HK-2 (cell line): ENCODE measurements at regions not wholly inside any gene's neighbourhood (a gene's known extent, or its start where the extent isn't known, plus 50 kb on each side); places are given as distances from the start of the nearest gene placed in this dataset.

Experiments used
- DNase-seq: peaks from one replicate; pipeline ENCODE4 v3.0.0-alpha.2; 2018; ENCODE audit not compliant: unreplicated experiment

DNA sequence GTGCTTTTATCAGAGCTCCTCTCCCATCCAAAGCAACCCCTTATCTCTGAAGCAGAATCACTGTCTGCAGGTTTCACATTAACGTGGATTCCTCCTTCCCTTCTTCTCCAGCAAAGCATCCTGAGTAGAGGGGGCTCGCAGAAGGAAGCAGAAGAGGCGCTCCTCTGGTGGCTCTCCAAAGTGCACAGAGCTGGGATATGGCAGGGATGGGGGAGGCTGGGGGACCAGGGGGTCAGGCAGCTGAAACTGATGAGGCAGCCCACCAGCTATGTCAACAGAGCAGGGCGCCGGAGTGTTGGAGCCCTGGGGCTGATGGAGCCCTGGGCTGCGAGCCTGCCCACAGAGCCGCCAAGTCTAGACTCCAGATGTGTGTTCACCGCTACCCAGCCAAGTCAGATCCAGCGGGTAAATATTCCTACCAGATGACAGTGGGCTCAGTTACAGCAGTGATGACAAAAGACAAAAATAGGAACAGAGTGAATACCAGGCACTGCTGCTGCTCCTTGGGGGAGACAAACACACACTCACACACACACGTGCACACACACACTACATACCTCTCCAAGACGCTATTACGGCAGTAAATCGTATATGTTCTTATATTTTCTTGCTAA lies 678.3 kb upstream of the ID2 start:
- DNase-seq: no peak

DNA sequence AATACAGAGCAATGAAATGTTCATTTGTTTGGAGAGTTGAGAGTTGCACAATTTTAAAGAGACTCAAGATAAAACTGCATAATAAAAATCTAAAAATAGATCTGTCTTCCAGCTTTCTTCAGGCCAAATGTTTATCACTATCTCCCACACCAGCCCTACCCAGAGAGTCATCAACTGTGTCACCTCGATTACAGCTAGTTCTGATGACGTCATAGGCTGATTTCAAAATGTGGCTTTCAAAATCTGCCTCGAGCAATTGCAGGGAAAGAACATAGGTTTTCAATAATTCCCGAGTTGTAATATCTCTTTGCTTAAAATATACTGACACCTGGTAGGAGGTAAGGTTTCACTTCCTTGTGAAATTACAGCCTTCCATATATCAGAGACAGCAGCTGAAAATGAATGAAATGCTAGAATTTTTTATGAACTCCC lies 677.6 kb upstream of the ID2 start:
- no peak for DNase-seq

DNA sequence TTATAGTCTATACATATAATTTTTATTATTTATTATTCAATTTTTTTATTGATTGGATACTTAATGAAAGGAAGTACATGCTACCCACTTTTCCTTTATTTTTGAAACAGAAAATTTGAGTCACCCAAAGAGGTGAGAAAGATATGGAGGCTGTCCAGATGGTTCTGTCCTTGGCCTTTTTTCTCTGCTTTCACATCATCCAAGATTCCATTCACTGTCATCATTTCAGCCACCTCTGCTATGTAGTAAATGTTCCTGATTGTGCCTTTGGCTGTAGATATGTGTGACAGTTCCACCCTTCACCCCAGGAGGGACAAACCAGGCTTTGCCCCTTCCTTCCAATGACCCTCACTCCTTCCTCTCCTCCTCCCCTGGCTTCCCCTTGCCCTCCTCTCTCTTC lies 675.7 kb upstream of the ID2 start:
- DNase-seq: no peak

DNA sequence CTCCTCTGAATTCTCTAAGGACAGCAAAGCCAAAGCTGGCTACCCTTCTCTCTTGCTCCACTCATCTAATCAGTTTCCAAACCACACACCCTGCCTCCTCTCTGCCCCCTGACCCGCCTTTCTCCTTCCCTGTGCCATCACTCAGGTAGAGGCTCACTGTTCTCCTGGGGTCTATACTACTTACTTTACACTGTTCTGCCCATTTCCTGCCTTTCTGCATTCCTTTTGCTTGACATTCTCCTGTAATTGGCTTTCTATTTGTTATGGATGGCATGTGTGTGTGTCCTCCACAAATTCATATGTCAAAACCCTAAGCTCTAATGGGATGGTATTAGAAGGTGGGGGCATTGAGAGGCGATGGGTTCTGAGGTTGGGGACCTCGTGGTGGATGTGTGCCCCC lies 675.2 kb upstream of the ID2 start:
- no peak for DNase-seq

DNA sequence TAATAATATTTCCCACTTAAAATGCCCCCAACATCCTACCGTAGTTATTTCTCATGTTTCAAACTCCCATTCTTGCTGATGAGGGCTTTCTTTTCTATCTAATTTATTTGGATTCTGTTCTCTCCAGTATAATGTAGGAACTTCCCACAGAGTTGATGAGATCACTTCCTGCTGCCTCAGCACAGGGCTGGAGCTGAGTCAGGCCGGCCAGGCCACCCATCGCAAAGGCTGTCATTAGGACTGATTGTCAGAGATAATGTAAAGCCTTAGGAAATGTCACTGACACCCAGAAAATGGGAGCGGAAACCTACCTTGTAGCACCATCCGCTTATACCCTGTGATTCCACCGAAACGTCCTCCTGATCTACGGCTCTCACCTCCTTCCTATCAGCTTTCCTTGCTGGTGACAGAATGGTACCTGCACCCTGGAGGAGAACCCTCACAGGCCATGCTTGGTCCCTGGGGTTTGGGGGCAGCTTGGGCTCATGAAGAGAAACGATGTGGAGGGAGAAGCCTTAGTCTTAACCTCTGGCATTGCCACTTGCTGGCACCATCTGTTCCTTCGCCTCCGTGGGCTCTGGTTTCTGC lies 672.8 kb upstream of the ID2 start:
- DNase-seq: no peak

DNA sequence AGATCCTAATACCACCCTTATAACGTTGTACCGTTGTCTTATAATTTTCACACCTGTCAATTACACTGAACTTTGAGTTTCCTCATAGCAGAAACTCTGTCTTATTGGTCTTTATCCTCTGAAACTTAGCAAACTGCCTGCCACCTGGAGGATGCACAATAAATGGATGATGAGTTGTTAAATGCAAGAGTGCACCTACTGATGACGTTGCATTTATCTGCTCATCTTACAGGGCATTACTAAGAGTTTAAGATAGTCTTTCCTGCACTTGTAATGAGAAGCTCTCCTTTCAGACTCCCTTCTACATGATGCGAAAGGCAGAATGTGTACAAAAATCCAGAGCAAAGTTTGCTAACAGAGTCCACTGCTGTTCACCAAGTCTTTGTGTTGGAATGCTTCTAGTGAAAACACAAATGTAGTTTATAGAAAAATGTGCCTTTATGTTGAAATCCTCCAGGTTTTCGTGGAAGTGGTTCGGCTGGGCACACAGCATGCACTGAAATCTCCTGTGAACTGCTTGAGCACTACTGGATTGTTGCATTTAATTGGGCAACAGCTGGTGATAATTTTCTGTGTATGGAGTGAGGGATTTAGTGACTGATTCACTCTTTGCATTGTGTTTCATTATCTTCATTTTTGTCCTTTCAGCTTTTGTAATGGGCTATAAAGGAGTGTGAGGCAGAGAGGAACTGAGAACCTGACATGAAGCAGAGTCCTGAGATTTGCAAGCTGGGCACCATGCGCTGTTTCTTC lies 665.8 kb upstream of the ID2 start:
- no peak for DNase-seq

DNA sequence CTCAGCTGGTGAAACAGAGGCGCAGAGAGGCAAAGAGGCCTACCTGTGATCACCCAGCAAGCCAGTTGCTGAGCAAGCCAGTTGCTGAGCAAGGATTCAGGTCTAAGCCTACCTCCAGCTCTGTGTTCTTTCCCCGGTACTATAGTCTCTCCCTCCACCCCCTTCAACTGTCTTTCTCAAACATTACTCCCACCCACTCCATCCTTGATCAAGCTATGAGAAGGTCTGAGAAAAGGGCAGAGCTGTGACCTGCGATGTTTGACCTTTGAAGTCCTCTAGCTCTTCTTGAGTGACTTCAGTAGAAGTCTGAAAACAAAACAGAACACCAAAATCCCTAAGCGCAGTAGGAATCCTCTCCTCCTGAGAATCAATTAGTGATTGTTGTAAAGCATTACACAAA lies 665.2 kb upstream of the ID2 start:
- DNase-seq: no peak

DNA sequence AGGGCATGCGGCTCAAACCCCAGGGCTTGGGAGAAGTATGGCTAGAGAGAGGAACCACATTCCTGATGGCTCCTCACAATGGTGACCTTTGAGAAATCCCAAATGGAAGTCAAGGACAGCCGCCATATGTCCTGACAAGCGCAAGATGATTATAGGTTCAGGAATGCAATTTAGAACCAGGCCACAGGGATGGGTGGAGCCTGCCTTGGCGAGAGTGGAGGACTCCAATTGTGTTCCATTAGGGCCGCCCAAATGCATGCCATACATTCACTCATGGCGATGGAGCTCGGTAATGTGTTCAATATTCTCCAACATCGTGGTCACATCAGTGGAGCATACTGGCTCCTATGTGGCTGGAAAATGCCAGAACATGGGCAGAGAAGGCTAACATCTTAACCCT lies 662.9 kb upstream of the ID2 start:
- no peak for DNase-seq

DNA sequence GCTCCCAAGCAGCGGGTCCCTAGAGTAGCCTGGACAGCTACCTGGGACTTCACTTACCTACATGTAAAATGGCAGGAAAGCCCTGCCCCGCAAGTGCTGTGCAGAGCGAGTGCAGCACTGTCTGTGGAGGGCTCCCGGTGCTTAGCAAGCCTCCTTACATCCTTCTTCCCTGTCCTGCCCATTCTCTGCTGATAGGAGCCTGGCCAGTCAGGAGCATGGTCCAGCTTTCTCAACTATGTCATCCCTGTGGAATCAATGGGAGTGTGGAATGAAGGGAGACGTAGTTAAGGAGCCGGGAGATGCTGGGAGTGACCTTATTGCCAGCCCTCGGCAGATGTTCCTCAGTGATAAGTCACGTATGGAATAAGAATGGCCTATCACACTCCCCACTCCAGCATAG lies 661.9 kb upstream of the ID2 start:
- DNase-seq: no peak

DNA sequence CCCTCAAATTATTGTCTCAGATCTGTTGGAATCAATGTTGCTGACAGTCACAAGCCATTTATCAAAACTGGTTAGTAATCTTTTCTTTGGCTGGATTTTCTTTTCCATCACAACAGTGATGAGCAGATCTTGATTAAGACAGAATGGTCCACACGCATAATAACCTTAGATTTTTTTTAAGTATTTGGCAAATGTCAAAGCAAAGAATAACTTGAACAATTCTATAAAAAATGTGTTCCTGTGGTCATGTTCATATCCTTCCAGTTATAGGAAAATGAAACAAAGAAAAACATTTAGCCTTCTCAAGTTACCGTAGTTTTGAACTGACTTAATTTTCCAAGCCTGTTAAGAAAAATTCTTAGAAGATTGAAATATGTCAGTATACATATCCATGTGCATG lies 659.9 kb upstream of the ID2 start:
- DNase-seq: no peak

DNA sequence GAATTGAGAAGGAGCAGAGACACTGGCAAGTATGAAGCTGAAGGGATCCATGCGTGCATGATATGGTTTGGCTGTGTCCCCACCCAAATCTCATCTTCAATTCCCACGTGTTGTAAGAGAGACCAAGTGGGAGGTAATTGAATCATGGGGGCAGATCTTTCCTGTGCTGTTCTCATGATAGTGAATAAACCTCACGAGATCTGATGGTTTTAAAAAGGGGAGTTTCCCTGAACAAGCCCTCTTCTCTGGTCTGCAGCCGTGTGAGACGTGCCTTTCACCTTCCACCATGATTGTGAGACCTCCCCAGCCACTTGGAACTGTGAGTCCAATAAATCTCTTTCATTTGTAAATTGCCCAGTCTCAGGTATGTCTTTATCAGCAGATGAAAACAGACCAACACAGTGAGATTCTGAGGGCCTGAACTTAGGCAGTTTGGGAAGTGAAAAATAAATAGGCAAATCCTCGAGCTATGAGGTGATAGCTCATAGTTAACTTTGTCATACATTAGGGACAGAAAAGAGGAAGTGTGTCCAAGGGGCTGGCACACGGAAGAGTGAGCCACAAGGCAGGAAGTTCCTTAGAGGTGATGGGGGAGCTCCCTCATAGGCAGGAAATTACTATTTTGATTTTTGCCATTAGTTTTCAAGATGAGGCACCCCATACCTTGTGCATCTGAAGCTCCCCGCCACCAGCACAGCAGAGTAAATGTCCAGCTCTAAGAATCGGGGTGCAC lies 658.8 kb upstream of the ID2 start:
- no peak for DNase-seq

DNA sequence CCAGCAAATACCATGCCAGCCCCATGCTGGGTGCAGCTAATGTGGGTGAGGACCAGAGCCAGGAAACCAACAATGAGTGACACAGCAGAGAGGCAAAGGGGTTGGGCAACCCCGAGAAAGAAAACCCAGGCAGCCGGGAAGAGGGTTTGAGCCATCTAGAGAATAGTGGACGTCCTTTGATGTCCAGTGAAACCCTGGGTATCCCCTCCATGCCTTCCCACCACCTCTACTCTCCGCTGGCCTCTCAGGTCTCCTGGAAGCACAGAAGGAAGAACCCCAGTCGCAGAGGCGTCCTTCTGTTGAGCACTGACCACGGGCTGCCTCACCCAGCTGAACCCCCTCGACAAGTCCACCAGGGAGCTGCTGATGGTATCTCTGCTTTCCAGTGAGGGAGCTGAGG lies 657.4 kb upstream of the ID2 start:
- DNase-seq: no peak

DNA sequence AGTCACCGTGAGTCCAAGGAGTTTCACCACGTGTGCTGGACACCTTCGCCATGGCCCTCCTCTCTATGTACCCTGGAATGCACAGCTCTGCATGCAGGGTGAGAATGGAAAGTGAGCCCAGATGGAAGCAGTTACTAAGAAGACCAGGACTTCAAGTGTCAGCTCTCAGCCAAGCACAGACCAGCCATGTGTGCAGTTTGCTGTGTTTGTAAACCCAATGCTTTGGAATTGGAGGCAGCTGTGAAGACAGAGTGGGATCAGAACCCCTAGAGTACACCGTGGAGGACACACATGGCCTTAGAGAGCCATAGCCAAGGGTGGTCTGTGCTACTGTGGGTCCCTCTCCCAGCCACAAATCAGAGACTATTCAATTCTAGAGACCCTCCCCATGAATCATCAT lies 655.5 kb upstream of the ID2 start:
- no peak for DNase-seq

DNA sequence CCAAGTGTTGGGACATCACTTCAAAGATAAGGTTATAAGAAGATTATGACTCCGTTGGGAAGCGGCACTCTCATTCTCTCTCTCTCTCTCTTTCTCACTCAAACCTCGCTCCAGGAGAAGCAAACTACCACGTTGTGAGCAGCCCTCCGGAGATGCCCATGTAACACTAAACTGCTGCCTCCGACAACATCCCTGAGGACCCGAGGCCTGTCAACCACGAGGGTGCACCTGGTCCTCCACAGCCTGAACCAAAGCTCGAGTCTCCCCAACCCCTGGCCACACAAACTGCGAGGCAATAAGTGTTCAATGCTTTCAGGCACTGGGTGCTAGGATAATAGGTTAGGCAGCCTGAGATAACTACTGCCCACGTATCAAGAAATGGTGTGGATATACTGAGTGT lies 654.5 kb upstream of the ID2 start:
- DNase-seq: no peak

DNA sequence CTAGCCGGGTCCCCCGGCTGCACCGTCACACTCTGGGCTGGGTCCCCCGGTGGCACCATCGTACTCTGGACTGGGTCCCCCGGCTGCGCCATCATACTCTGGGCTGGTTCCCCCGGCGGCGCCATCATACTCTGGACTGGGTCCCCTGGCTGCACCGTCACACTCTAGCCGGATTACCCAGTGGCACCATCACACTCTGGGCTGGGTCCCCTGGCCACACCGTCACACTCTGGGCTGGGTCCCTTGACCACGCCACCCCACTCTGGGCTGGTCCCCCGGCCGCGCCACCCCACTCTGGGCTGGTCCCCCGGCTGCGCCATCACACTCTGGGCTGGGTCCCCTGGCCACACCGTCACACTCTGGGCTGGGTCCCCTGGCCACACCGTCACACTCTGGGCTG lies 653.8 kb upstream of the ID2 start:
- DNase-seq: no peak

DNA sequence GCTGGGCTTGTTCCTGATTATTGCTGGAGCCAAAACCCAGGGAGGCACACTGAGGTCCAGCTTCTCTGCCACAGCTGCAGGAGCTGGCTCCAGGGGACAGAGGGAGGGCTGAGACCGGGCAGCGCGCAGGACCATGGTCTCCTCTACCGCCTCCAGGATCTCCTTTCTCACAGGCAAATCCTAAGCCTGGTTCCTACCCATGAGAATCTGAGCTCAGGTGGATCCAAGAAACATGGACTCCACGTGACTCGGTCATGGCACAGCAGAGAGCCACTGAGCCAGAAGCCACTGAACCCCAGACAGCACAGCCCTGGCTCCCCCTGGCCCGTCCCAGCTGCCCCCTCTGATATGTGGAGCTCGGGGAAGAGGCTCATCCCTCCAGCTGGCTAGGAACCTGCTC lies 653.4 kb upstream of the ID2 start:
- no peak for DNase-seq

DNA sequence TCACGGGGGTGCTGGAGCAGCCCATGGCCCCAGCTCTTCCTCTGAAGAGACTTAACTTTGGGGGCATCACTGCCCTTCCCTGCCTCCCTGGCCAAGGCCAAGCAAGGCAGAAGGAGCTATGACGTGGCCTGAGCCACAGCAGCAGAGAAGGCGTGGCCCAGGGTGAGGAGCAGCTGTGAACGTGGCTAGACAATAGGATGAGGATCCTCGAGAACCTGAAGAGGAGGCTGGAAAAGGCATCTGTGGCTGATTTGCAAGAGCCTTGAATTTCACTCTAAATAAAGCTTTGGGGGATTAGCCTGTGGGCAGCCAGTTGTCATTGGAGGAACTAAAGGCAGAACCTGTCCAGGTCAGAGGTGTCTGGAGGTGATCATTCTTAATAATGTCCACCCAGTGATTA lies 652.9 kb upstream of the ID2 start:
- no peak for DNase-seq

DNA sequence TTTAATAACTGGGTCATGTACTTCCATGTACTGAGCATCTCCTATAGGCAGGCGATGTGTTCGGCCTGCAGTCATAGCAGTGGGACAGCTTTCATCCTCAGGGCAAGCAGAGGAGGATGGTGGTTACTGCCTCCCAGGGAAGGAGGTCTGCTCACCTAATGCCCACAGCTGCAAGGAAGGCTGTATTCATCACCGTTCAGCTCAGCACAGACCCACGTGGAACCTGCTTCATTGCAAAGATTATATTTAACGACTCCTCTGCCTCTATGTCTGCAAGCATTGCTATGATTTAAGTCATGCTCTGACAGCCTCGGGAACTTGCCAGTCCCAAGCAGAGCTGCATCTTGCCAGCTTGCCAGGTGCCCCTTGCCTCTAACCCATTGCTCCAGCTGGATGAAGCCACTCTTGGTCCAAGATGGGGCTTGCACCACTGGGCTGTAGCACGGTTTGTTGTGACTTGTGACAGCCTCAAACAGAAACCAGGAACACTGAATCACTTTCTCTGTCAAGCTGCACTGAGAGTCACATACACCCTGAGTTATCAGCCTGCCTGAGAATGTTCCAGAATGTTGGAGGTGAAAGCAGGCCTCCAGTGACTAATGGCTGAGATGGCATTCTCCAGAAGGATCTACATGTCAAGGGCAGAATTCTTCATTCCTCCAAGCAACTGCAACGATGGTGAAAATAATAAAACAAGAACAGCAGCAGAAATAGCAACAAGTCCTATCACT lies 651.1 kb upstream of the ID2 start:
- no peak for DNase-seq

DNA sequence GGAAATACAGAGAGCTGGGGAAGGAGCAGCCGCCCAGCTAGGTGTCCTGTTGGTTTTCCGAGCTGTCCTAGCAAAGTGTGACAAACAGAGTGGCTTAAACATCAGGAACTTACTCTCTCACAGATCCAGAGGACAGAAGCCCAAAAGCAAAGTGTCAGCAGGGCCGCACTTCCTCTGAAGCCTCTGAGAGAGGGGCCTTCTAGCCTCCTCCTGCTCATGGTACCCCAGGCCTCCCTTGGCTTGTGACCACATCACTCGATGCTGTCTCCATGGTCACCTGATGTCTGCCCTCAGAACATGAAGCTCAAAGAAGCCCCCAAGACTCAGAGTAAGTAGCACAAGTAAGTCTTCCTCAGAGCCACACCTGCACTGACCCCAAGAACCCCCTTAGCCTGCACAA lies 650.5 kb upstream of the ID2 start:
- no peak for DNase-seq

DNA sequence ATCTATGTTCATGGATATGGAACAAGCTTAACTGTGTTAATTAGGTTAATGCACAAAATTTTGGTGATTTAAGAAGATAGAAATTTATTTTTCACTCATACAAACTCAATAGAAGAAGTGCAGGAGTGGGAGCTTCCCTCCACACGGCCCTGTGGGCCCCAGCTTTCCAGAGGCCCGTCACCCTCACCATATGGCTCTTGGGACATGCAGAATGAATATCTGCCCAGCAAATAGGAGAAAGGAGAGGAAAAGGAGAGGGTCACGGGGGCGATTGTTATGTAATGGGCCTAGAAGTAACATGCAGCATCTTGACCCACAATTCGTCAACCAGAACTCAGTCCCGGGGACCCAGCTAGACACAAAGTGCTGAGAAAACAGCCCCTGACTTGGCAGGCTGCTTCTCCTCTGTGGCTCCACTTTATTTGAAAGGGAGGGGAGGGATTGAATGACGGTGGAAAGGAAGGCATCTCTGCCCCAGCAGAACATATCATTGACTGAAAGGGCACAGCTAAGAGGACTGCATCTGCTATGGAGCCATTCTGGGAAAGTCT lies 648.2 kb upstream of the ID2 start:
- DNase-seq: no peak

DNA sequence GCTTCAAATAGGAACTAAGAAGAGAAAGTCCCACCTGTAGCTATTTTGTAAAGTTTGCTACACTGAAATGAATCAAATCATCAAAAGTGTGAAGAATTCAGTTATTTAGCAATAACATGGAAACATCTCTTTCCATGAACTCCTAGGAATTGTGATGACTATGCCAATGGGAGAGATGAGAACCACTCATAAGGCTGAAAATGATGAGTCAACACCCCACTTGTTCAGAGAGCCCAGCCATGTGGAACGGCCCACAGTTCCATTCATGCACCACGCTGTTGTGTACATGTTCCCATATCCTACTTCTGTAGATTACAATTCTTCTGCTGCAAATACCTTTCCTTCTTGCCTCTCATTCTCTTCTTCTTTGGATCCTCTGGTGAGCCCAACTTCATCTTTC lies 645.5 kb upstream of the ID2 start:
- peak; percentile 13 for DNase-seq

DNA sequence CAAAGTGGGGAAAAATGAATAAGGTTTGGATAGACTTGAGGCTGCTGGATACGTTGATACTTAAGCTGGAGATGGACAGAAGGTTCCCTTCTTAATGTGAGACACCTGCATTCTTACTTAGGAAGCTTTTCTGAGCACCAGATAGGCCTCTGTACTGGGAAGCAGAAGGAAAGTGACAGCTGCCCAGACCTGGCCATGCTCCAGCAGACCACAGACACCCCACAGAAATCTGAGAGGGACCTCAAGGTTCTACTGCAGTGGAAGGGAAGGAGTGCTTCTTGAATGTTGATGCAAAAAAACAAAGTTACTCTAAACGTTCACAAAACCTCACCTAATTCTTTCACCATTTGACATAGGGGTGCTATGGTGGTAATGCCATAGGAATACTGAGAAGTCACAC lies 642.1 kb upstream of the ID2 start:
- no peak for DNase-seq
